ENCODE measurements at regions not wholly inside any gene's neighbourhood (a gene's known extent, or its start where the extent isn't known, plus 50 kb on each side); places are given as distances from the start of the nearest gene placed in this dataset.

DNA sequence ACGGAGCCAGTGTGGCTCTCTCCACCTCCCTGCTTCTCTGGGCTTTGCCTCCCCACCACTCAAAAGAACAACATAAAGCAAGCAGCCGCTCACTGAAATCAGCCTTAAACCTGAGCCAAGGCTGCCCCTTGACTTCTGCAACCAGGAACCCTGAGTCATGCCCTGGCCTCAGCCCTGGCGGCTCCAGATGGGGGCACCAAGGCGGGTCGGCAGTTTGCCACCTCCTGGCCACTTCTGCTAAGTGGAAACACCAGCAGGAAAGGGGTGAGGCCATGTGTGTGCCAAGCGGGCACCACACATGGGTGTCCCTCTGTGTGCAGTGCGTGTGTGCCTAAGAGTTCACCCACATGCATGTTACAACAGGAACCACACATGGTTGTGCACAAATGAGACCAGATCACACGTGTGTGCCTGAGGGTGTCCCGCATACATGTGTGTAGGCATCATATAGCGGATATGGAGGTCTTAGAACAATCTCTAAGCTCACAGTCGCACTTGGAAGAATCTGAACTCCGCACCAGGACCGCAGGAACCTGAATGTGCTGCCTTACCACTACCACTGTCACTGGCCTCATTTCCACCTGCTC is 221.2 kb downstream of the MN1 start:
- no peaks in the 10 kb centered on the region for H3K4me1 ChIP-seq (ENCODE audit: control insufficient read depth, insufficient read depth, low read length, unreplicated experiment)
- no peaks in the 10 kb centered on the region for H3K36me3 ChIP-seq (ENCODE audit: insufficient read depth, low read length)
- no peaks in the 10 kb centered on the region for H3K79me2 ChIP-seq (ENCODE audit: control insufficient read depth, insufficient read depth, low read length, unreplicated experiment)
- no peak overlapping the region for H3K4me3 ChIP-seq (ENCODE audit: low read depth, low read length)
- H2AFZ ChIP-seq (ENCODE audit: low read length, unreplicated experiment): no peak overlapping the region
- no peaks in the 10 kb centered on the region for H3K27me3 ChIP-seq (ENCODE audit: insufficient read depth, low read length)
- no peak overlapping the region for H3K27ac ChIP-seq (ENCODE audit: low read depth, low read length)

DNA sequence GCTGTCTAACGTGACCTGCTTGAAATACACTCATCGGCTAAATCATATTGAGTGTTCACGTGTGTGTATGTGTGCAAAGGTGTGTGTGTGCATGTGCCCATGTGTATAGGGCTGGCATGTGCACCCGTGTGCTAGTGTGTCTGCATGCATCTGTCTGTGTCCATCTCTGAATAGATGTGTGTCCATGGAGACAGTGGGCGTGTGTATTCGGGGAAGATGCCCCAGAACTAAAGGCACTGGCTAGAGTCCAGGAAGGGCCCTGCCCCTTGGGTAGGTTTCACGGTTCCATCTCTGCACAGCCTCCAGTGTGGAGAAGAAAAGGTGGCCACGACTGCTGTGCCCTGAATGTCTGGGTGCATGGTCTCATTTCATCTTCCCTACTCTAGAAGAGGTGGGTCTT is 220.3 kb downstream of the MN1 start:
- Histone ChIP-seq H3K4me3 (ENCODE audit: low read depth, low read length) (no peak overlapping the region), H3K27ac (ENCODE audit: low read depth, low read length) (no peak overlapping the region), H3K79me2 (ENCODE audit: control insufficient read depth, insufficient read depth, low read length, unreplicated experiment) (no peaks in the 10 kb centered on the region), H2AFZ (ENCODE audit: low read length, unreplicated experiment) (no peak overlapping the region), H3K27me3 (ENCODE audit: insufficient read depth, low read length) (no peaks in the 10 kb centered on the region), H3K4me1 (ENCODE audit: control insufficient read depth, insufficient read depth, low read length, unreplicated experiment) (no peaks in the 10 kb centered on the region), H3K36me3 (ENCODE audit: insufficient read depth, low read length) (no peaks in the 10 kb centered on the region)

DNA sequence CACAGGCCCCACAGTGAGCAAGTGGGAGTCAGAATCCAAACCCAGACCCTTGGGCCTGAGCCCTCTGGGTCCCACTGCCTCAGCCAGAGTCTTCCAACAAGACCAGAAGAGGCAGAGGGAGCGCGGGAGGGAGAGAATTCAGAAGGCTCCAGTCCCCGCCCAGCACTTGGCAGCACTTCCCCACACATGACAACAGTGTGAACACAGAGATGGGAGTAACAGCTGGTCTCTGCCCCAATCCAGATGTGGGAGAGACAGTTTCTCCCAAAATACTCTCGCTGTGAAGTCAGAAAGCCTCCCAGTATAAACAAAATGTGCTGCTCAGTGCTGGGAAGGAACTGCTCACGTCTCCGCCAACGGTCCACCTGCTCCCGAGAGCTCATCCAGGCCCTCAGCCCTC is 219.9 kb downstream of the MN1 start:
- Histone ChIP-seq H3K36me3 (ENCODE audit: insufficient read depth, low read length) (no peaks in the 10 kb centered on the region), H3K4me1 (ENCODE audit: control insufficient read depth, insufficient read depth, low read length, unreplicated experiment) (no peaks in the 10 kb centered on the region), H3K27me3 (ENCODE audit: insufficient read depth, low read length) (no peaks in the 10 kb centered on the region), H3K27ac (ENCODE audit: low read depth, low read length) (no peak overlapping the region), H3K79me2 (ENCODE audit: control insufficient read depth, insufficient read depth, low read length, unreplicated experiment) (no peaks in the 10 kb centered on the region), H2AFZ (ENCODE audit: low read length, unreplicated experiment) (no peak overlapping the region), H3K4me3 (ENCODE audit: low read depth, low read length) (no peak overlapping the region)

DNA sequence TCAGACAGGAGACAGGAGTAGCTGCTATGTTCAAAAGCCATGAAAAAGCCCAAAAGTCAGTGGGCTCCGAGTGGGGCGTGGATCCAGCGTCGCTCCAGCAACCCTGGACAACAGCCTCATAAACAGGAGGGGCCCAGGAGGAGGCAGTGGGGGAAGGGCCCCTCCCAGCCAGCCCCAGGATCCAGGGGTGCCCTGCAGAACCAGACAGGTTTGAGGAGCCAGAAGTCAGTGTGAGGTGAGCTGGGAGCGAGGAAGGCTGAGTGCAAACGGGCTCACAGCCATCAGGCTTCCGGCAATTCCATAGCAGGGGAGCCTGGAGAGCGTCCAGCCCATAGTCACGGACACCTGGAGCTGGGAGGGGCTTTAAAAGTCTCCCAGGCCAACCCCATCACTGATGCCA is 217.7 kb downstream of the MN1 start:
- Histone ChIP-seq H2AFZ (ENCODE audit: low read length, unreplicated experiment) (no peak overlapping the region), H3K27ac (ENCODE audit: low read depth, low read length) (no peak overlapping the region), H3K27me3 (ENCODE audit: insufficient read depth, low read length) (no peaks in the 10 kb centered on the region), H3K36me3 (ENCODE audit: insufficient read depth, low read length) (no peaks in the 10 kb centered on the region), H3K79me2 (ENCODE audit: control insufficient read depth, insufficient read depth, low read length, unreplicated experiment) (no peaks in the 10 kb centered on the region), H3K4me1 (ENCODE audit: control insufficient read depth, insufficient read depth, low read length, unreplicated experiment) (no peaks in the 10 kb centered on the region), H3K4me3 (ENCODE audit: low read depth, low read length) (no peak overlapping the region)

DNA sequence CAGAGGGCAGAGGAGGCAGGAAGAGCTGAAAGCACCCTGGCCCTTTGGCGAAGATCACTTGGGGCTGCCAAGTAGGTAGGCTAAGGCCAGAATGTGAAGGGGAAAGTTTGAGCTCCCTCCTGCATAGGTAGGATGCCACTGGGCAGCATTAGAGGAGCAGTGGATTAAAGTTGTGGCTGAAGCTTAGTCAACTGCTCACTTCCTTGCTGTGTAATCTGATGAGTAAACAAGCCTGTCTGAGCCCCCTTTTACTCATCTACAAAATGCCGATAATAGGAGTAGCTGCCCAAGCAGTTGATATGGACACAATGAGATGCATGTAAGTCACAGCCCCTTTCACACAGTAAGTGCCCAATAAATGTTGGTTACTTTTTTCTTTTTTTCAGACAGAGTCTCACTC is 216.4 kb downstream of the MN1 start:
- Histone ChIP-seq H3K79me2 (ENCODE audit: control insufficient read depth, insufficient read depth, low read length, unreplicated experiment) (no peaks in the 10 kb centered on the region), H2AFZ (ENCODE audit: low read length, unreplicated experiment) (no peak overlapping the region), H3K36me3 (ENCODE audit: insufficient read depth, low read length) (no peaks in the 10 kb centered on the region), H3K4me1 (ENCODE audit: control insufficient read depth, insufficient read depth, low read length, unreplicated experiment) (no peaks in the 10 kb centered on the region), H3K4me3 (ENCODE audit: low read depth, low read length) (no peak overlapping the region), H3K27me3 (ENCODE audit: insufficient read depth, low read length) (no peaks in the 10 kb centered on the region), H3K27ac (ENCODE audit: low read depth, low read length) (no peak overlapping the region)

DNA sequence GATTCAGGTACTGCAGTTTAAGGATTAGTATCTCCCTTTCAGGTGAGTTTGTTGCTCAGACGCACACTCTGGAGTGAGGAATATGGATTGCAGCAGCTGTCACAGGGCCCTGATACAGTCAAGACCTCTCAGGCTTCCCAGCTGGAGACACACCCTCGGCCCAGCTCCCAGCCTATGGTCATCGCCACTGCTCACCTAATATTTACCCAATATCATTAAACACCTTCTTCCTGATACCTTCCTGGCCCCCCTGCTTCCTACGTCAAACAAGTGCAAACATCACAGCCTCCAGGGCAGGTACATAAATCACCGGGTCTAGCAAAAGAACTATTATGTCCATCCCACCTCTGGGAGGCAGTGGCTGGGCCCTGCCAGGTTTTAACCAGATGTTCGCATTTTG is 213.3 kb downstream of the MN1 start:
- no peak overlapping the region for H3K4me3 ChIP-seq (ENCODE audit: low read depth, low read length)
- H3K79me2 ChIP-seq (ENCODE audit: control insufficient read depth, insufficient read depth, low read length, unreplicated experiment): no peaks in the 10 kb centered on the region
- H3K27ac ChIP-seq (ENCODE audit: low read depth, low read length): no peak overlapping the region
- H3K27me3 ChIP-seq (ENCODE audit: insufficient read depth, low read length): no peaks in the 10 kb centered on the region
- H3K36me3 ChIP-seq (ENCODE audit: insufficient read depth, low read length): no peaks in the 10 kb centered on the region
- no peaks in the 10 kb centered on the region for H3K4me1 ChIP-seq (ENCODE audit: control insufficient read depth, insufficient read depth, low read length, unreplicated experiment)
- no peak overlapping the region for H2AFZ ChIP-seq (ENCODE audit: low read length, unreplicated experiment)

DNA sequence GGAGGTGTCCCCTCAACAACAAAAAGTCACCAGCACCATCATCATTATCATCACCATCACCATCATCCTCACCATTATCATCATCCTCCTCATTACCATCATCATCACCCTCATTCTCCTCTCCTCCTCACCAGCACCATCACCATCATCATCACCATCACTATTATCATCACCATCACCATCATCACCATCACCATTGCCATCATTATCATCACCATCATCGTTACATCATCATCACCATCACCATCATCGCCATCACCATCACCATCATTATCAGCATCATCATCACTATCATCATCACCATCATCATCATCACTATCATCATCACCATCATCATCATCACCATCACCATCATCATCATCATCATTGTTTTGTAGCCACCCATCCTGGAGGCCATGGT is 212.6 kb downstream of the MN1 start:
- no peaks in the 10 kb centered on the region for H3K27me3 ChIP-seq (ENCODE audit: insufficient read depth, low read length)

DNA sequence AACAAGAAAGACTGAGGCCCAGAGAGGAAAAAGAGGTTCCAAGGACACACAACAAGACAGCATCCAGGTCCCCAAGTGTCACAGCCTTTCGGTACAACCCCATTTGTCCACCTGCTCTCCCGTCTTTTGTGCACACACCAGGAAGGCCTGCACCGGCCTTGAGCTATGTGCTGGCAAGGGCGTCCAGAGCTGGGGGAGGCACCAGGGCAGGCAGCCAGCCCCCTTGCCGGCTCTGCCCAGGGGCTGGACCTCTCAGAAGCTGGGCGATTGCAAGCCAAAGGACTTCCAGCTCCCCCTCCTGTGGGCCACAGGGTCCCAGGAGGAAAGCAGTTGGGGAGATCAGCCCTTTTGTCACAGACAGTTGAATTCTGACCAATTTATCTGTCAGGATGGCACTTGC is 210.5 kb downstream of the MN1 start:
- H3K36me3 ChIP-seq (ENCODE audit: insufficient read depth, low read length): no peaks in the 10 kb centered on the region
- H3K27me3 ChIP-seq (ENCODE audit: insufficient read depth, low read length): no peaks in the 10 kb centered on the region
- H3K4me3 ChIP-seq (ENCODE audit: low read depth, low read length): no peak overlapping the region
- no peaks in the 10 kb centered on the region for H3K79me2 ChIP-seq (ENCODE audit: control insufficient read depth, insufficient read depth, low read length, unreplicated experiment)
- no peak overlapping the region for H2AFZ ChIP-seq (ENCODE audit: low read length, unreplicated experiment)
- no peak overlapping the region for H3K27ac ChIP-seq (ENCODE audit: low read depth, low read length)
- H3K4me1 ChIP-seq (ENCODE audit: control insufficient read depth, insufficient read depth, low read length, unreplicated experiment): no peaks in the 10 kb centered on the region

More for the DNA sequence above, 212.6 kb downstream of the MN1 start:
- Histone ChIP-seq H3K36me3 (ENCODE audit: insufficient read depth, low read length) (no peaks in the 10 kb centered on the region), H3K27ac (ENCODE audit: low read depth, low read length) (no peak overlapping the region), H2AFZ (ENCODE audit: low read length, unreplicated experiment) (no peak overlapping the region), H3K4me1 (ENCODE audit: control insufficient read depth, insufficient read depth, low read length, unreplicated experiment) (no peaks in the 10 kb centered on the region), H3K79me2 (ENCODE audit: control insufficient read depth, insufficient read depth, low read length, unreplicated experiment) (no peaks in the 10 kb centered on the region), H3K4me3 (ENCODE audit: low read depth, low read length) (no peak overlapping the region)

DNA sequence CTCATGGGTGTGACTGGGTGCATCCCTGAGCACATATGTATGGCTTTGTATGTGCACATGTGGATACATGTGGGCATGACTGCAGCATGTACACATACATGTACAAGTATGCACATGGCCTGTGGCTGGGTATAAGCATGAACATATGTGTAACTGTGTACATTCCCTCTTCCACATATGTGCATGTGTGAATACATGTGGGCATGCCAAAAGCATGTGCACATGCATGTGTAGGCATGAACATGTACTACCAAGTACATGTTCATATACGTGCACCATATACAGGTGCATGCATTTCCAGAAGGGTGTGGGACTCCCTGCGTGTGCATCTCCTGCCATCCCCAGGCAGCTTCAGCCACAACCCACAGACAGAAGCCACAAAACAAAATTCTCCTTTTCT is 208.2 kb downstream of the MN1 start:
- Histone ChIP-seq H3K79me2 (ENCODE audit: control insufficient read depth, insufficient read depth, low read length, unreplicated experiment) (no peaks in the 10 kb centered on the region), H3K27me3 (ENCODE audit: insufficient read depth, low read length) (no peaks in the 10 kb centered on the region), H3K4me1 (ENCODE audit: control insufficient read depth, insufficient read depth, low read length, unreplicated experiment) (no peaks in the 10 kb centered on the region), H3K27ac (ENCODE audit: low read depth, low read length) (no peak overlapping the region), H3K4me3 (ENCODE audit: low read depth, low read length) (no peak overlapping the region), H3K36me3 (ENCODE audit: insufficient read depth, low read length) (no peaks in the 10 kb centered on the region), H2AFZ (ENCODE audit: low read length, unreplicated experiment) (no peak overlapping the region)

DNA sequence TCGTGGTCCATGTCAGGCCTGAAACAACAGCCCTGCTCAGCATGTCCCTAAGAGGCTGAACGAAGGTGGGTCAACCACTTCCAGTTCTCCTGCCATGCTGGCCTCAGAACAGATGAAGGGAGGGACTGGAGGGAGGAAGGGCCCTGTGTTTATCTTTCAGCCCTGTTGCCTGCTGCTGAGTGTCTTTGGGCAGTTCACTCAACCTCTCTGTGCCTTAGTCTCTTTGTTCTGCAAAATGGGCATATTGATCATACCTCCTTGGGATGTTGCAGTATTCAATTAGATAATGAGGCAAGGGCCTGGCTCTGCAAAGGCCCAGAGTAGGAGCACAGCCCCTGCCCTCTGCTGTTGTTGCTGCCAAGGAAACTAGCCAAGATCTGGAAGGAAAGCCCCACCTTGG is 207.5 kb downstream of the MN1 start:
- H3K4me1 ChIP-seq (ENCODE audit: control insufficient read depth, insufficient read depth, low read length, unreplicated experiment): no peaks in the 10 kb centered on the region

DNA sequence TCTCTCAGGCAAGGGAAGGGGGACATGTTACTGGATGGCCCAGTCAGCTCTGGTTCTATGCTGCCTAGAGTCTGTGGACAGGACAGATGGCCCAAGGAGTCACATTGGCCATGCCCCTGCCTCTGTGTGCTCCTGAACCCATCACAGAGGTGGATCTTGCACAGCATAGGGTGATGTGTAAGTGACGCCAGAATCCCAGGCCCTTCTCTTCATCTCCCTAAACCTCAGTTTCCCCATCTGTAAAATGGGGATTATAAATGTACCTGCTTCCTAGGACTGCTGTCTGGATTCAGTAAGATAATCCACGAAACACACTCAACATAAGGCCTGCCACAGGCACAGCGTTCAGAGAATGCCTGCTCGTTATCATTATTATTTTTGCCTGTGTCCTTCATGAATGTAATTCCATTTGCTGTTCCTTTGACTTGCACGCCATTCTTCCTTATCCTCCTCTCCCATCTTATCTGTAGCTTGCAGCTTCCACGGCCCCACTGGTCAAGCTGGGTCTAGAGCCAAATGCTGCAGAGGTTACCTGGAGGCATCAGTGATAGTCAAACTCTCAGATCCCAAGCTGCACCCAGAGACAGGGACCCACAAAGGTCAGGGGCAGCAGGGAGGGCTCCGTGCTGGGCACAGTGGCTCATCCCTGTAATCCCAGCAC is 207.0 kb downstream of the MN1 start:
- no peaks in the 10 kb centered on the region for H3K27me3 ChIP-seq (ENCODE audit: insufficient read depth, low read length)
- no peak overlapping the region for H2AFZ ChIP-seq (ENCODE audit: low read length, unreplicated experiment)
- H3K36me3 ChIP-seq (ENCODE audit: insufficient read depth, low read length): no peaks in the 10 kb centered on the region
- no peaks in the 10 kb centered on the region for H3K4me1 ChIP-seq (ENCODE audit: control insufficient read depth, insufficient read depth, low read length, unreplicated experiment)
- H3K4me3 ChIP-seq (ENCODE audit: low read depth, low read length): no peak overlapping the region
- no peaks in the 10 kb centered on the region for H3K79me2 ChIP-seq (ENCODE audit: control insufficient read depth, insufficient read depth, low read length, unreplicated experiment)
- H3K27ac ChIP-seq (ENCODE audit: low read depth, low read length): no peak overlapping the region

More for the DNA sequence above, 207.5 kb downstream of the MN1 start:
- no peak overlapping the region for H3K27ac ChIP-seq (ENCODE audit: low read depth, low read length)
- no peaks in the 10 kb centered on the region for H3K79me2 ChIP-seq (ENCODE audit: control insufficient read depth, insufficient read depth, low read length, unreplicated experiment)
- no peaks in the 10 kb centered on the region for H3K36me3 ChIP-seq (ENCODE audit: insufficient read depth, low read length)
- no peak overlapping the region for H2AFZ ChIP-seq (ENCODE audit: low read length, unreplicated experiment)
- no peak overlapping the region for H3K4me3 ChIP-seq (ENCODE audit: low read depth, low read length)
- H3K27me3 ChIP-seq (ENCODE audit: insufficient read depth, low read length): no peaks in the 10 kb centered on the region
